ENCODE measurements at regions not wholly inside any gene's neighbourhood (a gene's known extent, or its start where the extent isn't known, plus 50 kb on each side); places are given as distances from the start of the nearest gene placed in this dataset.

- DNase-seq (no peak), ATAC-seq (no peak)
- H3K4me3 ChIP-seq (ENCODE audit: low read length), result no peak overlapping the region
- no peaks in the 10 kb centered on the region for H3K4me1 ChIP-seq (ENCODE audit: control insufficient read depth, insufficient read depth, low read length)
- intact Hi-C loops (cut with DNase I), result no loop called here
- H3K27me3 ChIP-seq (ENCODE audit: control insufficient read depth, insufficient read depth), result no peaks in the 10 kb centered on the region
- no peak overlapping the region for H3K27ac ChIP-seq (ENCODE audit: low read length)
- 85% methylated on average over 1 of the region's 1 CpG for WGBS
- H3K9me3 ChIP-seq (ENCODE audit: control insufficient read depth, low read length), result no peaks in the 10 kb centered on the region
Measured at GRCh38 chr20:12331236-12331635, 413.5 kb downstream of the BTBD3 start.

- WGBS, result 91% methylated on average over 3 of the region's 3 CpGs
- no peak for ATAC-seq
Measured at GRCh38 chr20:12337601-12338000, 419.9 kb downstream of the BTBD3 start.

GRCh38 chr20:12345978-12346377, 428.3 kb downstream of the BTBD3 start:
- 94% methylated on average over 2 of the region's 2 CpGs for WGBS
- no peak for DNase-seq
- no peaks in the 10 kb centered on the region for H3K4me1 ChIP-seq (ENCODE audit: control insufficient read depth, insufficient read depth, low read length)
- no peak for ATAC-seq
- intact Hi-C loops (cut with DNase I), result no loop called here
- no peaks in the 10 kb centered on the region for H3K27me3 ChIP-seq (ENCODE audit: control insufficient read depth, insufficient read depth)
- no peak overlapping the region for H3K4me3 ChIP-seq (ENCODE audit: low read length)
- H3K27ac ChIP-seq (ENCODE audit: low read length), result no peak overlapping the region
- no peaks in the 10 kb centered on the region for H3K9me3 ChIP-seq (ENCODE audit: control insufficient read depth, low read length)

More at GRCh38 chr20:12337601-12338000, 419.9 kb downstream of the BTBD3 start:
- DNase-seq, result no peak
- Histone ChIP-seq H3K4me3 (ENCODE audit: low read length) (no peak overlapping the region), H3K27me3 (ENCODE audit: control insufficient read depth, insufficient read depth) (no peaks in the 10 kb centered on the region), H3K4me1 (ENCODE audit: control insufficient read depth, insufficient read depth, low read length) (no peaks in the 10 kb centered on the region), H3K27ac (ENCODE audit: low read length) (no peak overlapping the region), H3K9me3 (ENCODE audit: control insufficient read depth, low read length) (no peaks in the 10 kb centered on the region)
- intact Hi-C loops (cut with DNase I), result no loop called here

GRCh38 chr20:12353842-12354241, 436.1 kb downstream of the BTBD3 start:
- H3K27me3 ChIP-seq (ENCODE audit: control insufficient read depth, insufficient read depth), result no peaks in the 10 kb centered on the region
- 82% methylated on average over 2 of the region's 2 CpGs for WGBS
- DNase-seq, result no peak
- H3K4me1 ChIP-seq (ENCODE audit: control insufficient read depth, insufficient read depth, low read length), result no peaks in the 10 kb centered on the region
- intact Hi-C loops (cut with DNase I), result no loop called here
- no peak overlapping the region for H3K27ac ChIP-seq (ENCODE audit: low read length)
- no peak for ATAC-seq
- no peaks in the 10 kb centered on the region for H3K9me3 ChIP-seq (ENCODE audit: control insufficient read depth, low read length)
- no peak overlapping the region for H3K4me3 ChIP-seq (ENCODE audit: low read length)

GRCh38 chr20:12354725-12355124, 437.0 kb downstream of the BTBD3 start:
- Histone ChIP-seq H3K9me3 (ENCODE audit: control insufficient read depth, low read length) (no peaks in the 10 kb centered on the region), H3K4me1 (ENCODE audit: control insufficient read depth, insufficient read depth, low read length) (no peaks in the 10 kb centered on the region), H3K27me3 (ENCODE audit: control insufficient read depth, insufficient read depth) (no peaks in the 10 kb centered on the region), H3K27ac (ENCODE audit: low read length) (no peak overlapping the region), H3K4me3 (ENCODE audit: low read length) (peak overlapping the region; percentile 45)
- DNase-seq (no peak), ATAC-seq (peak in 1 of 2 donors; percentile 63)
- 30% methylated on average over 1 of the region's 1 CpG for WGBS
- intact Hi-C loops (cut with DNase I), result no loop called here

- ATAC-seq (no peak), DNase-seq (no peak)
- 93% methylated on average over 1 of the region's 1 CpG for WGBS
- no peak overlapping the region for H3K27ac ChIP-seq (ENCODE audit: low read length)
- no peaks in the 10 kb centered on the region for H3K27me3 ChIP-seq (ENCODE audit: control insufficient read depth, insufficient read depth)
- no peaks in the 10 kb centered on the region for H3K9me3 ChIP-seq (ENCODE audit: control insufficient read depth, low read length)
- no peak overlapping the region for H3K4me3 ChIP-seq (ENCODE audit: low read length)
- H3K4me1 ChIP-seq (ENCODE audit: control insufficient read depth, insufficient read depth, low read length), result no peaks in the 10 kb centered on the region
- intact Hi-C loops (cut with DNase I), result no loop called here
Measured at GRCh38 chr20:12355185-12355584, 437.5 kb downstream of the BTBD3 start.

GRCh38 chr20:12358006-12358654, 440.4 kb downstream of the BTBD3 start:
- intact Hi-C loops (cut with DNase I), result no loop called here
- 77% methylated on average over 4 of the region's 4 CpGs for WGBS
- peak in 1 of 2 donors; percentile 36 for ATAC-seq

GRCh38 chr20:12358655-12359009, 440.9 kb downstream of the BTBD3 start:
- DNase-seq (no peak), ATAC-seq (no peak)
- no peaks in the 10 kb centered on the region for H3K4me1 ChIP-seq (ENCODE audit: control insufficient read depth, insufficient read depth, low read length)
- no peaks in the 10 kb centered on the region for H3K27me3 ChIP-seq (ENCODE audit: control insufficient read depth, insufficient read depth)
- intact Hi-C loops (cut with DNase I), result no loop called here
- H3K9me3 ChIP-seq (ENCODE audit: control insufficient read depth, low read length), result no peaks in the 10 kb centered on the region
- H3K4me3 ChIP-seq (ENCODE audit: low read length), result no peak overlapping the region
- 89% methylated on average over 2 of the region's 2 CpGs for WGBS
- H3K27ac ChIP-seq (ENCODE audit: low read length), result no peak overlapping the region

More at GRCh38 chr20:12358006-12358654, 440.4 kb downstream of the BTBD3 start:
- Histone ChIP-seq H3K27ac (ENCODE audit: low read length) (no peak overlapping the region), H3K27me3 (ENCODE audit: control insufficient read depth, insufficient read depth) (no peaks in the 10 kb centered on the region), H3K9me3 (ENCODE audit: control insufficient read depth, low read length) (no peaks in the 10 kb centered on the region), H3K4me3 (ENCODE audit: low read length) (no peak overlapping the region), H3K4me1 (ENCODE audit: control insufficient read depth, insufficient read depth, low read length) (no peaks in the 10 kb centered on the region)
- DNase-seq, result no peak

GRCh38 chr20:12371990-12372389, 454.3 kb downstream of the BTBD3 start:
- ATAC-seq (no peak), DNase-seq (no peak)
- Histone ChIP-seq H3K27me3 (ENCODE audit: control insufficient read depth, insufficient read depth) (no peaks in the 10 kb centered on the region), H3K4me1 (ENCODE audit: control insufficient read depth, insufficient read depth, low read length) (no peaks in the 10 kb centered on the region), H3K9me3 (ENCODE audit: control insufficient read depth, low read length) (no peaks in the 10 kb centered on the region), H3K27ac (ENCODE audit: low read length) (no peak overlapping the region), H3K4me3 (ENCODE audit: low read length) (no peak overlapping the region)
- 25% methylated on average over 1 of the region's 1 CpG for WGBS
- intact Hi-C loops (cut with DNase I), result no loop called here

GRCh38 chr20:12372557-12372956, 454.9 kb downstream of the BTBD3 start:
- DNase-seq (no peak), ATAC-seq (no peak)
- Histone ChIP-seq H3K9me3 (ENCODE audit: control insufficient read depth, low read length) (no peaks in the 10 kb centered on the region), H3K27ac (ENCODE audit: low read length) (no peak overlapping the region), H3K4me3 (ENCODE audit: low read length) (no peak overlapping the region), H3K27me3 (ENCODE audit: control insufficient read depth, insufficient read depth) (no peaks in the 10 kb centered on the region), H3K4me1 (ENCODE audit: control insufficient read depth, insufficient read depth, low read length) (no peaks in the 10 kb centered on the region)
- intact Hi-C loops (cut with DNase I), result no loop called here
- WGBS, result 74% methylated on average over 1 of the region's 1 CpG

GRCh38 chr20:12375967-12376366, 458.3 kb downstream of the BTBD3 start:
- ATAC-seq, result no peak
- Histone ChIP-seq H3K27me3 (ENCODE audit: control insufficient read depth, insufficient read depth) (no peaks in the 10 kb centered on the region), H3K4me3 (ENCODE audit: low read length) (no peak overlapping the region), H3K27ac (ENCODE audit: low read length) (no peak overlapping the region), H3K4me1 (ENCODE audit: control insufficient read depth, insufficient read depth, low read length) (no peaks in the 10 kb centered on the region), H3K9me3 (ENCODE audit: control insufficient read depth, low read length) (no peaks in the 10 kb centered on the region)
- intact Hi-C loops (cut with DNase I), result no loop called here
- DNase-seq, result no peak

GRCh38 chr20:12383821-12384220, 466.1 kb downstream of the BTBD3 start:
- Histone ChIP-seq H3K4me1 (ENCODE audit: control insufficient read depth, insufficient read depth, low read length) (no peaks in the 10 kb centered on the region), H3K9me3 (ENCODE audit: control insufficient read depth, low read length) (no peaks in the 10 kb centered on the region), H3K4me3 (ENCODE audit: low read length) (no peak overlapping the region), H3K27ac (ENCODE audit: low read length) (peak overlapping the region; percentile 19), H3K27me3 (ENCODE audit: control insufficient read depth, insufficient read depth) (no peaks in the 10 kb centered on the region)
- WGBS, result 45% methylated on average over 1 of the region's 1 CpG
- DNase-seq (no peak), ATAC-seq (peak in 1 of 2 donors; percentile 47)
- intact Hi-C loops (cut with DNase I), result no loop called here

All from right cardiac atrium (tissue), 5 donors.